ENCODE measurements at regions not wholly inside any gene's neighbourhood (a gene's known extent, or its start where the extent isn't known, plus 50 kb on each side); places are given as distances from the start of the nearest gene placed in this dataset.

GRCh38 chr2:45301307-45302277 lies 292.3 kb upstream of the SIX2 start:
- no peak for DNase-seq (ENCODE audit: low read depth, low spot score)

- no peak for DNase-seq (ENCODE audit: low read depth, low spot score)
These were observed 290.9 kb upstream of the SIX2 start for GRCh38 chr2:45300026-45300750.

GRCh38 chr2:45299361-45299760 lies 290.1 kb upstream of the SIX2 start:
- no peak for DNase-seq (ENCODE audit: low read depth, low spot score)

GRCh38 chr2:45293182-45293581 lies 283.9 kb upstream of the SIX2 start:
- no peak for DNase-seq (ENCODE audit: low read depth, low spot score)

- no peak for DNase-seq (ENCODE audit: low read depth, low spot score)
These were observed 282.0 kb upstream of the SIX2 start for GRCh38 chr2:45291296-45291701.

- no peak for DNase-seq (ENCODE audit: low read depth, low spot score)
These were observed 280.9 kb upstream of the SIX2 start for GRCh38 chr2:45289997-45290709.

GRCh38 chr2:45288532-45289417 lies 279.5 kb upstream of the SIX2 start:
- DNase-seq (ENCODE audit: low read depth, low spot score): no peak

GRCh38 chr2:45287045-45287444 lies 277.8 kb upstream of the SIX2 start:
- DNase-seq (ENCODE audit: low read depth, low spot score): no peak

- no peak for DNase-seq (ENCODE audit: low read depth, low spot score)
These were observed 276.6 kb upstream of the SIX2 start for GRCh38 chr2:45285771-45286390.

- DNase-seq (ENCODE audit: low read depth, low spot score): no peak
These were observed 276.1 kb upstream of the SIX2 start for GRCh38 chr2:45285311-45285710.

- DNase-seq (ENCODE audit: low read depth, low spot score): no peak
These were observed 275.4 kb upstream of the SIX2 start for GRCh38 chr2:45284621-45284995.

GRCh38 chr2:45283764-45284620 lies 274.7 kb upstream of the SIX2 start:
- no peak for DNase-seq (ENCODE audit: low read depth, low spot score)

GRCh38 chr2:45282646-45283045 lies 273.4 kb upstream of the SIX2 start:
- DNase-seq (ENCODE audit: low read depth, low spot score): no peak

- no peak for DNase-seq (ENCODE audit: low read depth, low spot score)
These were observed 272.1 kb upstream of the SIX2 start for GRCh38 chr2:45281311-45281710.

GRCh38 chr2:45280794-45281193 lies 271.5 kb upstream of the SIX2 start:
- no peak for DNase-seq (ENCODE audit: low read depth, low spot score)

- no peak for DNase-seq (ENCODE audit: low read depth, low spot score)
These were observed 270.1 kb upstream of the SIX2 start for GRCh38 chr2:45279356-45279755.

GRCh38 chr2:45278365-45279078 lies 269.3 kb upstream of the SIX2 start:
- no peak for DNase-seq (ENCODE audit: low read depth, low spot score)

GRCh38 chr2:45276914-45277313 lies 267.7 kb upstream of the SIX2 start:
- no peak for DNase-seq (ENCODE audit: low read depth, low spot score)

GRCh38 chr2:45275806-45276205 lies 266.6 kb upstream of the SIX2 start:
- DNase-seq (ENCODE audit: low read depth, low spot score): no peak
